Endothelial cell of umbilical vein (primary cell): ENCODE measurements at regions not wholly inside any gene's neighbourhood (a gene's known extent, or its start where the extent isn't known, plus 50 kb on each side); places are given as distances from the start of the nearest gene placed in this dataset.

Experiments used
- MYC ChIP-seq: IDR thresholded peaks from one replicate; pipeline ENCODE4 v1.6.1; 2011; ENCODE audit warnings: mild to moderate bottlenecking, low read depth, low read length
- POLR2A ChIP-seq: IDR thresholded peaks from 2 replicates; pipeline ENCODE4 v1.6.1; 2012; ENCODE audit warnings: low read depth, mild to moderate bottlenecking, control low read depth, low read length
- TF ChIP-seq, protein P1 (sequence below), 2 donors: IDR thresholded peaks; 1 replicate in 1 of 2; 2 replicates in 1 of 2; pipeline ENCODE4 v1.5.1; 2011; ENCODE audit warnings: low read length in 2 of 2, mild to moderate bottlenecking in 2 of 2, moderate library complexity in 2 of 2, control low read depth in 1 of 2, inconsistent platforms in 1 of 2, low read depth in 1 of 2; ENCODE audit not compliant: insufficient read depth in 1 of 2; ENCODE audit errors: extremely low read depth in 1 of 2

GRCh38 chr2:177010146-177010545 is 202.4 kb upstream of the HNRNPA3 start:
- TF ChIP-seq, protein P1, sequence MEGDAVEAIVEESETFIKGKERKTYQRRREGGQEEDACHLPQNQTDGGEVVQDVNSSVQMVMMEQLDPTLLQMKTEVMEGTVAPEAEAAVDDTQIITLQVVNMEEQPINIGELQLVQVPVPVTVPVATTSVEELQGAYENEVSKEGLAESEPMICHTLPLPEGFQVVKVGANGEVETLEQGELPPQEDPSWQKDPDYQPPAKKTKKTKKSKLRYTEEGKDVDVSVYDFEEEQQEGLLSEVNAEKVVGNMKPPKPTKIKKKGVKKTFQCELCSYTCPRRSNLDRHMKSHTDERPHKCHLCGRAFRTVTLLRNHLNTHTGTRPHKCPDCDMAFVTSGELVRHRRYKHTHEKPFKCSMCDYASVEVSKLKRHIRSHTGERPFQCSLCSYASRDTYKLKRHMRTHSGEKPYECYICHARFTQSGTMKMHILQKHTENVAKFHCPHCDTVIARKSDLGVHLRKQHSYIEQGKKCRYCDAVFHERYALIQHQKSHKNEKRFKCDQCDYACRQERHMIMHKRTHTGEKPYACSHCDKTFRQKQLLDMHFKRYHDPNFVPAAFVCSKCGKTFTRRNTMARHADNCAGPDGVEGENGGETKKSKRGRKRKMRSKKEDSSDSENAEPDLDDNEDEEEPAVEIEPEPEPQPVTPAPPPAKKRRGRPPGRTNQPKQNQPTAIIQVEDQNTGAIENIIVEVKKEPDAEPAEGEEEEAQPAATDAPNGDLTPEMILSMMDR (IDR thresholded peaks at IDR 0.05; ENCODE audit: extremely low read depth in 1 of 2, insufficient read depth in 1 of 2, low read depth in 1 of 2, low read length in 2 of 2): no peak
- TF ChIP-seq POLR2A (no peak), MYC (no peak)
